GM23248 (cell line): ENCODE measurements at regions not wholly inside any gene's neighbourhood (a gene's known extent, or its start where the extent isn't known, plus 50 kb on each side); places are given as distances from the start of the nearest gene placed in this dataset.

Experiments
- DNase-seq: peaks from one replicate; pipeline ENCODE4 v3.0.0-alpha.2; 2015
- H2AFZ ChIP-seq: fragments of 200-600 bp; sonication (generic); 2 replicates; pipeline ENCODE4 v1.6.1; 2016; ENCODE audit warnings: antibody characterized with exemption
- H3F3A ChIP-seq: fragments of 200-600 bp; sonication (generic); 2 replicates; pipeline ENCODE4 v1.6.1; 2016; ENCODE audit warnings: mild to moderate bottlenecking, antibody characterized with exemption, mixed run types; ENCODE audit not compliant: insufficient read depth
- H3K27ac ChIP-seq: fragments of 200-600 bp; sonication (generic); 2 replicates; pipeline ENCODE4 v1.5.1; 2016; ENCODE audit warnings: mild to moderate bottlenecking
- H3K27me3 ChIP-seq: fragments of 200-600 bp; sonication (generic); replicated peaks from 2 replicates; pipeline ENCODE4 v1.6.1; 2016; ENCODE audit warnings: mild to moderate bottlenecking; ENCODE audit not compliant: insufficient read depth
- H3K36me3 ChIP-seq: fragments of 200-600 bp; sonication (generic); 2 replicates; pipeline ENCODE4 v1.6.1; 2016; ENCODE audit warnings: low read depth, mild to moderate bottlenecking
- H3K4me1 ChIP-seq: fragments of 200-600 bp; sonication (generic); 2 replicates; pipeline ENCODE4 v1.6.1; 2016; ENCODE audit warnings: mild to moderate bottlenecking; ENCODE audit not compliant: insufficient read depth
- H3K4me2 ChIP-seq: fragments of 200-600 bp; sonication (generic); one replicate; pipeline ENCODE4 v1.6.1; 2016; ENCODE audit warnings: mild to moderate bottlenecking; ENCODE audit not compliant: unreplicated experiment
- H3K4me3 ChIP-seq: fragments of 200-600 bp; sonication (generic); 2 replicates; pipeline ENCODE4 v1.5.1; 2016; ENCODE audit warnings: mild to moderate bottlenecking
- H3K79me2 ChIP-seq: fragments of 200-600 bp; sonication (generic); 2 replicates; pipeline ENCODE4 v1.6.1; 2016; ENCODE audit warnings: mild to moderate bottlenecking; ENCODE audit not compliant: insufficient read depth
- H3K9ac ChIP-seq: fragments of 200-600 bp; sonication (generic); 2 replicates; pipeline ENCODE4 v1.6.1; 2016; ENCODE audit warnings: mild to moderate bottlenecking
- H3K9me2 ChIP-seq: fragments of 200-600 bp; sonication (generic); 2 replicates; pipeline ENCODE4 v1.6.1; 2016; ENCODE audit warnings: mixed run types, mild to moderate bottlenecking, moderate library complexity; ENCODE audit not compliant: insufficient read depth
- H3K9me3 ChIP-seq: fragments of 200-600 bp; sonication (generic); one replicate; pipeline ENCODE4 v1.6.1; 2017; ENCODE audit warnings: low read depth
- H4K20me1 ChIP-seq: fragments of 200-600 bp; sonication (generic); 2 replicates; pipeline ENCODE4 v1.6.0; 2016; ENCODE audit not compliant: insufficient read depth
- EZH2 ChIP-seq: fragments of 200-600 bp; sonication (generic); IDR thresholded peaks from 2 replicates; pipeline ENCODE4 v1.6.1; 2018; ENCODE audit warnings: antibody characterized with exemption, mild to moderate bottlenecking; ENCODE audit not compliant: insufficient read depth, poor library complexity, severe bottlenecking
- EZH2phosphoT487 ChIP-seq: fragments of 200-600 bp; sonication (generic); IDR thresholded peaks from 2 replicates; pipeline ENCODE4 v1.6.1; 2018; ENCODE audit warnings: antibody characterized with exemption, moderate library complexity, mild to moderate bottlenecking, low read depth; ENCODE audit not compliant: insufficient read depth
- WGBS, 2 experiments: methylation state at CpG; one replicate each; pipeline ENCODE4 v1.1.6; 2015 to 2017; ENCODE audit warnings: low lambda C conversion rate in 2 of 2, low coverage in 1 of 2; ENCODE audit errors: missing lambda C conversion rate in 2 of 2; 5-methylcytosine and 5-hydroxymethylcytosine counted together
- in situ Hi-C: fragments of 300-500 bp; cut with MboI; formaldehyde crosslinking; loops from 2 replicates; pipeline ENCODE4 v1.15.0; 2020

GRCh38 chr4:157643257-157643656 lies 422.7 kb downstream of the GRIA2 start:
- Histone ChIP-seq H3K79me2 (no peaks in the 10 kb centered on the region), H3K4me1 (no peaks in the 10 kb centered on the region), H3K27me3 (no peaks in the 10 kb centered on the region), H3K4me3 (no peak overlapping the region), H3K9ac (no peak overlapping the region), H3K9me2 (no peaks in the 10 kb centered on the region), H2AFZ (no peak overlapping the region), H3K27ac (no peak overlapping the region), H3K4me2 (no peak overlapping the region), H3F3A (no peaks in the 10 kb centered on the region), H4K20me1 (no peaks in the 10 kb centered on the region), H3K9me3 (no peaks in the 10 kb centered on the region), H3K36me3 (no peaks in the 10 kb centered on the region)
- no peak for DNase-seq
- TF ChIP-seq EZH2phosphoT487 (no peak), EZH2 (no peak)
- in situ Hi-C loops, result no loop called here

GRCh38 chr4:157634057-157634456 lies 413.5 kb downstream of the GRIA2 start:
- Histone ChIP-seq H4K20me1 (no peaks in the 10 kb centered on the region), H3K4me1 (no peaks in the 10 kb centered on the region), H3K27me3 (no peaks in the 10 kb centered on the region), H3K9me2 (no peaks in the 10 kb centered on the region), H2AFZ (no peak overlapping the region), H3K9me3 (no peaks in the 10 kb centered on the region), H3K36me3 (no peaks in the 10 kb centered on the region), H3F3A (no peaks in the 10 kb centered on the region), H3K27ac (no peak overlapping the region), H3K79me2 (no peaks in the 10 kb centered on the region), H3K4me2 (no peak overlapping the region), H3K9ac (no peak overlapping the region), H3K4me3 (no peak overlapping the region)
- in situ Hi-C loops, result no loop called here
- DNase-seq, result no peak
- TF ChIP-seq EZH2phosphoT487, result no peak
- no peak for TF ChIP-seq EZH2
- WGBS, 2 experiments, result 37 to 44% methylated on average over 3 of the region's 3 CpGs

GRCh38 chr4:157616741-157617472 lies 396.4 kb downstream of the GRIA2 start:
- Histone ChIP-seq H4K20me1 (no peaks in the 10 kb centered on the region), H2AFZ (no peak overlapping the region), H3K4me2 (no peak overlapping the region), H3K9me2 (no peaks in the 10 kb centered on the region), H3K9ac (no peak overlapping the region), H3K27ac (no peak overlapping the region), H3K27me3 (no peaks in the 10 kb centered on the region), H3F3A (no peaks in the 10 kb centered on the region), H3K36me3 (no peaks in the 10 kb centered on the region), H3K79me2 (no peaks in the 10 kb centered on the region), H3K9me3 (no peaks in the 10 kb centered on the region), H3K4me1 (no peaks in the 10 kb centered on the region), H3K4me3 (no peak overlapping the region)
- in situ Hi-C loops, result no loop called here
- TF ChIP-seq EZH2, result no peak
- no peak for TF ChIP-seq EZH2phosphoT487
- 27 to 42% methylated on average over 7 of the region's 7 CpGs for WGBS, 2 experiments
- no peak for DNase-seq

- in situ Hi-C loops, result no loop called here
- no peaks in the 10 kb centered on the region for H3K9me2 ChIP-seq
- DNase-seq, result no peak
Observed at GRCh38 chr4:157607996-157608395, 387.5 kb downstream of the GRIA2 start.

More at GRCh38 chr4:157607996-157608395, 387.5 kb downstream of the GRIA2 start:
- H3K27ac ChIP-seq, result no peak overlapping the region
- H3K4me2 ChIP-seq, result no peak overlapping the region
- H3K9ac ChIP-seq, result no peak overlapping the region
- no peaks in the 10 kb centered on the region for H3K27me3 ChIP-seq
- H3F3A ChIP-seq, result no peaks in the 10 kb centered on the region
- H3K79me2 ChIP-seq, result no peaks in the 10 kb centered on the region
- H3K36me3 ChIP-seq, result no peaks in the 10 kb centered on the region
- H2AFZ ChIP-seq, result no peak overlapping the region
- no peaks in the 10 kb centered on the region for H3K9me3 ChIP-seq
- H4K20me1 ChIP-seq, result no peaks in the 10 kb centered on the region
- no peak overlapping the region for H3K4me3 ChIP-seq
- H3K4me1 ChIP-seq, result no peaks in the 10 kb centered on the region
- TF ChIP-seq EZH2phosphoT487, result no peak
- no peak for TF ChIP-seq EZH2
- 4 to 7% methylated on average over 1 of the region's 1 CpG for WGBS, 2 experiments
